ENCODE measurements at regions not wholly inside any gene's neighbourhood (a gene's known extent, or its start where the extent isn't known, plus 50 kb on each side); places are given as distances from the start of the nearest gene placed in this dataset.

DNA sequence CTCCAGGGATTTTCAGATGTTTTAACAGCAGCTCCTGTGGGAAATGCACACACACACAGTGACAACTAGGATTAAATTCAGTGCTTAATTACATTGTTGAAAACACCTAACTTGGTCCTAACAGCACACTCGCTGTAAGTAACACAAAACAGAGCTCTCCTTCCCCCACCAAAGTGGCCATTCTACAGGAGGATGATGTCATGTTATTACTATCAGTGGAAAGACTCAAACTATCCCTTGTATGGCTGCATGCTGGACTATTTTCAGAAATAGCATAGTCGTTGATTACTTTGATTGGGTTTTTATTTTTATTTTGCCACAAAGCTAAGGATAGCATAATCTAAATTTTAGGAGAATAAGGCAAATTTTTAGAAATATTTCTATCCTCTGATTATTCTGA is 406.3 kb downstream of the SPRY1 start:
- Histone ChIP-seq H3K36me3 (replicated peaks in 1 of 2; ENCODE audit: control extremely low read depth in 1 of 2, control insufficient read depth in 1 of 2, extremely low read depth in 1 of 2, insufficient read depth in 2 of 2, low read length in 1 of 2) (no peaks in the 10 kb centered on the region), H3K9ac (ENCODE audit: low read length) (no peak overlapping the region), H2AFZ (ENCODE audit: insufficient read depth, low read depth, low read length, poor library complexity, severe bottlenecking) (no peak overlapping the region), H3K79me2 (ENCODE audit: control insufficient read depth, insufficient read depth, low read length) (no peaks in the 10 kb centered on the region), H3K27me3 (replicated peaks in 1 of 4; ENCODE audit: control extremely low read depth in 1 of 4, control insufficient read depth in 3 of 4, insufficient read depth in 4 of 4, low read length in 3 of 4) (no peaks in the 10 kb centered on the region), H4K20me1 (ENCODE audit: control insufficient read depth, insufficient read depth, low read length, poor library complexity, severe bottlenecking) (no peaks in the 10 kb centered on the region), H3K9me3 (ENCODE audit: control extremely low read depth in 1 of 3, control insufficient read depth in 2 of 3, insufficient read depth in 1 of 3, low read length in 2 of 3) (no peaks in the 10 kb centered on the region), H3K27ac (ENCODE audit: low read length in 2 of 2) (no peak overlapping the region), H3K4me1 (ENCODE audit: control insufficient read depth in 2 of 2, insufficient read depth in 2 of 2, low read length in 2 of 2) (no peaks in the 10 kb centered on the region), H3K4me2 (replicated peaks; ENCODE audit: low read depth, low read length, poor library complexity, severe bottlenecking) (no peak overlapping the region), H3K4me3 (ENCODE audit: control extremely low read depth in 1 of 5, extremely low read depth in 1 of 5, insufficient read depth in 1 of 5, low read depth in 2 of 5, low read length in 4 of 5) (no peak overlapping the region)
- no peaks in the 10 kb centered on the region for H3K4me1 Mint-ChIP-seq
- TF ChIP-seq EZH2 (IDR thresholded peaks at IDR 0.05; ENCODE audit: borderline replicate concordance, insufficient read depth, low read depth, low read length, poor library complexity, severe bottlenecking) (no peak), CTCF (IDR thresholded peaks at IDR 0.05) (no peak)
- H3K4me3 Mint-ChIP-seq: no peak overlapping the region
- DNase-seq (no peak), ATAC-seq (ENCODE audit: low read depth) (no peak)
- intact Hi-C loops (cut with micrococcal nuclease): no loop called here
- H3K9me3 Mint-ChIP-seq (ENCODE audit: insufficient read depth): peaks cover 5% of the 10 kb centered on the region
- no peaks in the 10 kb centered on the region for H3K27me3 Mint-ChIP-seq
- CTCF ChIA-PET: no interaction called here
- no CpG with 5 or more reads among the region's 2 CpGs for WGBS (ENCODE audit: insufficient coverage)
- POLR2A ChIA-PET: no interaction called here
- no peak overlapping the region for H3K27ac Mint-ChIP-seq

GRCh38 chr4:123804196-123804721 is 407.7 kb downstream of the SPRY1 start:
- Histone ChIP-seq H3K36me3 (replicated peaks in 1 of 2; ENCODE audit: control extremely low read depth in 1 of 2, control insufficient read depth in 1 of 2, extremely low read depth in 1 of 2, insufficient read depth in 2 of 2, low read length in 1 of 2) (no peaks in the 10 kb centered on the region), H3K9me3 (ENCODE audit: control extremely low read depth in 1 of 3, control insufficient read depth in 2 of 3, insufficient read depth in 1 of 3, low read length in 2 of 3) (no peaks in the 10 kb centered on the region), H3K4me1 (ENCODE audit: control insufficient read depth in 2 of 2, insufficient read depth in 2 of 2, low read length in 2 of 2) (no peaks in the 10 kb centered on the region), H3K9ac (ENCODE audit: low read length) (no peak overlapping the region), H3K4me3 (ENCODE audit: control extremely low read depth in 1 of 5, extremely low read depth in 1 of 5, insufficient read depth in 1 of 5, low read depth in 2 of 5, low read length in 4 of 5) (no peak overlapping the region), H2AFZ (ENCODE audit: insufficient read depth, low read depth, low read length, poor library complexity, severe bottlenecking) (no peak overlapping the region), H3K4me2 (replicated peaks; ENCODE audit: low read depth, low read length, poor library complexity, severe bottlenecking) (no peak overlapping the region), H3K79me2 (ENCODE audit: control insufficient read depth, insufficient read depth, low read length) (no peaks in the 10 kb centered on the region), H4K20me1 (ENCODE audit: control insufficient read depth, insufficient read depth, low read length, poor library complexity, severe bottlenecking) (no peaks in the 10 kb centered on the region), H3K27me3 (replicated peaks in 1 of 4; ENCODE audit: control extremely low read depth in 1 of 4, control insufficient read depth in 3 of 4, insufficient read depth in 4 of 4, low read length in 3 of 4) (no peaks in the 10 kb centered on the region), H3K27ac (ENCODE audit: low read length in 2 of 2) (no peak overlapping the region)
- Mint-ChIP-seq H3K27me3 (no peaks in the 10 kb centered on the region), H3K27ac (no peak overlapping the region), H3K4me3 (no peak overlapping the region), H3K4me1 (no peaks in the 10 kb centered on the region), H3K9me3 (ENCODE audit: insufficient read depth) (peaks cover 2% of the 10 kb centered on the region)
- TF ChIP-seq EZH2 (IDR thresholded peaks at IDR 0.05; ENCODE audit: borderline replicate concordance, insufficient read depth, low read depth, low read length, poor library complexity, severe bottlenecking) (no peak), CTCF (IDR thresholded peaks at IDR 0.05) (no peak)
- POLR2A ChIA-PET: no interaction called here
- intact Hi-C loops (cut with micrococcal nuclease): no loop called here
- CTCF ChIA-PET: no interaction called here
- ATAC-seq (ENCODE audit: low read depth): no peak
- no peak for DNase-seq
- 100% methylated on average over 2 of the region's 3 CpGs for WGBS (ENCODE audit: insufficient coverage)

All from B cell (primary cell).